Kidney capillary endothelial cell (primary cell): ENCODE measurements at regions not wholly inside any gene's neighbourhood (a gene's known extent, or its start where the extent isn't known, plus 50 kb on each side); places are given as distances from the start of the nearest gene placed in this dataset.

Source experiments
- DNase-seq: peaks from one replicate; pipeline ENCODE4 v3.0.0-alpha.2; 2018; ENCODE audit warnings: low spot score

DNA sequence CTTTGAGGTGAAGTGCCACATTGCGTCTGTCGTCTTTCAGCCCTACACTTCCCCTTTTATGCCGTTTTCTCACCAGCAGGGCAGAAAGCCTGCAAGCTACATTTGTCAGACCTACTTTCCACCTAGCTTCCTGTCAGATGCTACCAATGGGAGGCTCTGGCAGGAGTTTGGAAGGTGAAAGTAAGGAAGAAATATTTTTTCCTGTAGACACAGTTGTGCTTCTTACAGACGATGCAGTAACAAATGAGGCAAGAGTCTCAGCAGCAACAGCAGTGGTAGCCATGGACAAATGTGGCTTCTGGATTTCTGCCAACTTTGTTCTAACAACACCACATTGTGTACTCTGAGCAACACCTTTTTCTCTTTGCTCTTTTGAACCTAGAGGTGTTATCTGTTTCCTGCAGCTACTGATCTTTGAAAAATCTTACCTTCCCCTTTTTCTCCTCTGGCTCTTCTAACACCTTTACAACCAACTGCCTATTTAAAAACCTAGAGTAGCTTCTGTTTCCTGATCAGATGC lies 70.6 kb upstream of the STT3B start:
- DNase-seq, result no peak

DNA sequence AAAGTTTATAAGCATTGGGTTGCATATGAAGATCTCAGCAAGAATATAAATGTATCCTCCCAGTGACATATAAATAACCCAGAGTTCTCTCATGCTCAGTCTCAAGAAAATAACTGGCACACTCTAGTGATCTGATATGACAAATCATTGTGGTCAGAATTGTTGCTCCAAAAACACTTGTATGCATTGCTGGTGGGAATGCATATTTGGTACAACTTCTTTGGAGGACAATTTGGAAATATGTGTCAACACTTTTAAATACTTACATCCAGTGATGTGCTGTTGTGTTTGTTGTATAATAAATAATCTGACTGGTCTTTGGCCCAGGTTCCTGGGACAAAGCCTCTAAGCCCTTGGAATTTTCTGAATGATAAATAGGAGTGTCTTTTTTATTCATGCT lies 66.7 kb upstream of the STT3B start:
- no peak for DNase-seq

DNA sequence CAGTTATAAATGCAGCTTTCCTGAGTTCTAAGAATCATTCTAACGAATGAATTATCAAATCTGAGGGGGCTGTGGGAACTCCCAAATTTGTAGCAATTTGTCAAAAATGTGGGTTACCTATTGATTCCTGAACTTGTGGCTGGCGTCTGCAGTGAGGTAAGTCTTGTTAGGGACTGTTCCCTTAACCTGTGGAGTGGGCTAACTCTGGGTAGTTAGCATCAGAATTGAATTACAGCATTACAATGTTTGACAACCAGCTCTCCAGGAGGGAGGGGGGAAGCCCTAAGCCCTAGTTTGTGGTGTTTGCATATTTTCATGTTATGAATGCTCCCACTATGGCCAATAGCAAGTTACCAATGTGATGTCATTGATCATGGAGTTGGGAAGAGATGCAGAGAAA lies 65.9 kb upstream of the STT3B start:
- DNase-seq, result no peak

DNA sequence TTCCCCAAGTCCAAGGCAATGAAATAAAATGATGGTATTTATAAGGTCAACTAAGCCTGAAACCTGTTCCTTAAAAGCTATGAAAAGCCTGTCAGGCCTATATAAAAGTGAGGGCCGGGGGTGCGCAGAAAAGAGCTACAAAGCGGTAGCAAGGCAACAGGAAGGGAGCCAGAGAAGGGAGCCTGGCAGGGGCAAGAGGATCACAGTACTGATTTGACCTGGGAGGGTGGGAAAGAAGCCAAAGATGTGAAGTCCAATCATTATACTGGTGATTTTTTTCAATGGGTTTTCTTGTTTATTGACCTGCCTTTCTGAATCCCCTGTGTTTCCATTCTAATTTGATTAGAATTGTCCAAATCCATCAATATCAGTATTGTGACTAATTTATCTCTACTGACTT lies 64.3 kb upstream of the STT3B start:
- no peak for DNase-seq

DNA sequence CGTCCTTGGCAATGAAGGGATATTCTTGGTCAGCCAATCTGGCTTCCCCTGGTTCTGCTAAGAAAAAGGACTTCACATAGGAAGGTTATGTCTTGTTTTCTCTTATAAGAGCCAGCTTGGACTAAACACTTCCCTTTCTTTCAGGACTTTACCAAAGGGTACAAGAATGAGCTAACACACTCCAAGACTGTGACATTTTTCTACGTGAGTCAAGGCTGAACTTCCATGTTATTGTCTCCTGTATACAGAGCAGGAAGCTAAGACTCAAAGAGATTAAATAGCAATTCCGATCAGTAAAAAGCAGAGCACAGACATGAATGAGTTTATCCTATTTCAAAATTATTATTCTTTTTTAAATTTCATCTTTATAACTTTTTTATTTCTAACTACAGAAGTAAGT lies 63.3 kb upstream of the STT3B start:
- peak; percentile 20 for DNase-seq

DNA sequence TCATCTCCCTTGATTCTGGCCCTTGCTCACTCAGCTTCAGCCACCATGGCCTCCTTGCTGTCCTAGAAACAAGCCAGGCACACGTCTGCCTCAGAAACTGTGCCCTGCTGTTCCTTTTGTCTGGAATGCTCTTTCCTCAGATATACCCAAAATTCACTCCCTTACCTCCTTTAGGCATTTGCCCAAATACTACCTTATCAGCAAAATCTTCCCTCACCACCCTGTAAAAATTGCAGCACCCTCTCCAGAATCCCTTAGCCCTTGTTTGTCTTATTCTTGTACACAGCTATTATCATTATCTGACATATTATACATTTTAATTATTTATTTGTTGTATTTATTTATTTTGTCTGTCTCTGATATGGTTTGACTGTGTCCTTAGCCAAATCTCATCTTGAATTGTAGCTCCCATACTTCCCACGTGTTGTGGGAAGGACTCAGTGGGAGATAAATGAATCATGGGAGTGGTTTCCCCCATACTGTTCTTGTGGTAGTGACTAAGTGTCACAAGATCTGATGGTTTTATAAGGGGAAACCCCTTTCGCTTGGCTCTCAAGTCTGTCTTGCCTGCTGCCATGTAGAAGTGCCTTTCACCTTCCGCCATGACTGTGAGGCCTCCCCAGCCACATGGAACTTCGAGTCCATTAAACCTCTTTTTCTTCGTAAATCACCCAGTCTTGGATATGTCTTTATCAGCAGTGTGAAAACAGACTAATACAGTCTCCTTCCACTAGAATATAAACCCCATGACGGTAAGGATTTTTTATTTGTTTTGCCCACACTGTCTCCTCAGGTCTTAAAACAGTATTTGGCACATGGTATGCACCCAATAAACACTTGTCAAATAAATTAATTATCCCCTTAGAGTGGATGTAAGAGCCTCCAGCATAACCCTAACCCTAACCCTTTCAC lies 60.0 kb upstream of the STT3B start:
- DNase-seq, result no peak

DNA sequence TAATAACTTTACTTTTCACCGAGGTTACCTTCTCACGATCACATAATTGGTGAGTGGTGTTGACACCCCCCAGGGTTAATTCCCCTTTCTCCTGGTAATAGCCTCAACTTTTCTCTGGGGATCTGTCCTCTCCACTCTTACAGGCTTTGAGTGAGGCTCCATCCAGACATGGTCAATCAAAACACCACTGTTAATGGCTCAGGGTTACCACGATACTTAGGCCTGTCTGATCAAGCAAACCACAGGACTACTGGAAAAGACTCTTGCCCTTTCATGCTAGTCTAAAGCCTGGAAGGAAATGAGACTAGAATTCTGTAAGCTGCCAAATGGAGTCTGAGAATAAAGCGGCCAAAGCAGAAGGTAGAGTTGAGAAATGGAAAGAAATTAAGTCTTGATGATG lies 56.5 kb upstream of the STT3B start:
- no peak for DNase-seq

DNA sequence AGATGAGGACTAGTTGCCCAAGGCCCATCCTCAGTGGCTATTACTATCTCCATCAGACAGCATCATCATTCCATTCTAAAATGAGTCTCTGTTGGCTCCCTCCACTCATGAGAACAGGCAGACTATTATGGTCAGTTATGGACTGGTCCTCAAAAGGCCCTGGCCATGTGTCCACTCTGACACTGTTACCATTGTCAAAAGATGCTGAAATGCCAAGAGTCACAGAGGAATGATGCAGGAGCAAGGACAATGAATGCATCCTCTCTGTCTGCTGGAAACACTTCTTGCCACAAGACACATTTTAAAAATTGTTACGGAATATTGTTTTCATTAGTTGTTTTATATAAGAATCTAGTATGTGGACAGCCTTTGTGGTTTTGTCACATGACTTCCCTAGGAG lies 53.3 kb upstream of the STT3B start:
- no peak for DNase-seq

DNA sequence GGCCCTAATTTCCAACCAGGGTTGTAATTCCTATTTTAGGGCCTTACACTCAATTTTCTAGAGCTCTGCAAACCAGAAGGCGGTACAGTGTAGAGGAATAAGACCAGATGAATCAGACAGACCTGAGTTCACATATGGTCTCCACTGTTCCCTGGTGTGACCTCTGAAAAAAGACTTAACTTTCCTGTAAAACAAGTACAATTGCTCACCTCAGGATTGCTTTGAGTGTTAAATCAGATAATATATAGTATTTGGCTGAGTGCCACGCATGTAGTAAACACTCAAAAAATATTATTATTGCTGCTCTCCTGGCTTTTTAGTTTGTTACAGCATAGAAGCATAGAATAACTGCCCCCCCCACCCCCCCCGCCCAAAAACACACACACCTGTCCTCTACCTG lies 51.0 kb upstream of the STT3B start:
- DNase-seq, result no peak

DNA sequence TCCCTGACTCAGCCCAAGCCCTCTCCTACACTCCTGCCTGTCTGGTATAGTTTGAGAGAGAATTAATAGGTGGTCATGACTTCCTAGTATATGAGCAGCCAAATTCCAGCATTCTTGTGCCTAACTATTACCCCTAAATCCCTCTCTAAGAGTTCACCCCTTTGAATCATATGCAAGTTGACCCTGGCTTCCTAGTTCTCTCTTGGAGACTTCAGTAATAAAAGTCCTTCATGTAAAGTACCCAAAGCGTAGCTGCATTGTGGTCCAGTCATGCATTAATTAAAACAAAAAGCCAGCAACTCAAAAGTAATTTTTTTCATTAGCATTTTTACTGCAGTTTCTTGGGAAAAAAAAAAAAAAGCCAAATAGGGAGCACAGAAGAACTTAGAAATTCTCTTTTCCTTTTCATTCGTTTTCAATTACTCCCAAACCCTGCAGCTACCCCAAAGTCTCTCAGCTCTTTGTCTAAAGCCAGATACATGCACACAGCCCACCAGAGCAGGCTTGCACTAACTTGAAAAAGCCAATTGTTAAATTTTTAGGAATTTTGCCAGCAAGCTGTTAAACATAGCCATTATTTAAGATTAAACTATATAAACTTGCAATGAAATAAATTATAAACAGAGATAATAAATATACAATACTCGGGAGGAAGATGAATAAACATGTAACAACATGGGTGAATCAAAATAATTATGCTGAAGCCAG lies 50.1 kb upstream of the STT3B start:
- no peak for DNase-seq
